Epithelial cell of esophagus (primary cell): ENCODE measurements at regions not wholly inside any gene's neighbourhood (a gene's known extent, or its start where the extent isn't known, plus 50 kb on each side); places are given as distances from the start of the nearest gene placed in this dataset.

Source experiments
- DNase-seq: peaks from one replicate; pipeline ENCODE4 v3.0.0; 2010; ENCODE audit warnings: low read depth
- H3K4me3 ChIP-seq: 2 replicates; pipeline ENCODE4 v1.5.1; 2011; ENCODE audit warnings: mild to moderate bottlenecking, low read length, control low read depth
- TF ChIP-seq, protein P1 (sequence below): IDR thresholded peaks from 2 replicates; pipeline ENCODE4 v1.5.1; 2011; ENCODE audit warnings: low read depth, mild to moderate bottlenecking, low read length, control low read depth, inconsistent platforms; ENCODE audit not compliant: insufficient read depth; ENCODE audit errors: missing control alignments

DNA sequence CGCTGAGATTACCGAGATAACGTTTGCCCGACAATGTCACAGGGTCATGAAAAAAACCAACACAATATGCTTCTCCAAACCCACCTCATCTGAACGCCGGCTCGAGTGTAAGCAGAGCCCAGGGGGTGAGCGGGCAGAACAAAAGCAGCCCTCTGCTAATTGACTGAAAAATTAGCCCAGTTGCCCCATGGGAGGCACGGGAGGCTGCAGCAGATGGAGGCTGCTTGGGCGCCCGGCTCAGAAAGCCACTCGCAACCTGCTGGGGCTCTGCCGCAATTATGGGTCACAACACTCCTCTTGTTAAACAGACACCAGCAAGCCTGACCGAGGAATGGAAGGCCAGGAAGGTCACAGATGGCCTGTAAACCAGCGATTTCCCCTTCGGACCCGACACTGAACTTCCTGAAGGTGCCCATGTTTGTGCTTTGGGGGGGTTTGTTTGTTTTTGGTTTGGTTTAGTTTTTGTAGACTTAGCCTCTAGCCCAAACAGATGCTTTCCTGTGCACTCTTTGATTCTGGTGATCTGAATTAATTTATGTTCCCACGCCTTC lies 104.6 kb upstream of the IRX1 start:
- TF ChIP-seq, protein P1, sequence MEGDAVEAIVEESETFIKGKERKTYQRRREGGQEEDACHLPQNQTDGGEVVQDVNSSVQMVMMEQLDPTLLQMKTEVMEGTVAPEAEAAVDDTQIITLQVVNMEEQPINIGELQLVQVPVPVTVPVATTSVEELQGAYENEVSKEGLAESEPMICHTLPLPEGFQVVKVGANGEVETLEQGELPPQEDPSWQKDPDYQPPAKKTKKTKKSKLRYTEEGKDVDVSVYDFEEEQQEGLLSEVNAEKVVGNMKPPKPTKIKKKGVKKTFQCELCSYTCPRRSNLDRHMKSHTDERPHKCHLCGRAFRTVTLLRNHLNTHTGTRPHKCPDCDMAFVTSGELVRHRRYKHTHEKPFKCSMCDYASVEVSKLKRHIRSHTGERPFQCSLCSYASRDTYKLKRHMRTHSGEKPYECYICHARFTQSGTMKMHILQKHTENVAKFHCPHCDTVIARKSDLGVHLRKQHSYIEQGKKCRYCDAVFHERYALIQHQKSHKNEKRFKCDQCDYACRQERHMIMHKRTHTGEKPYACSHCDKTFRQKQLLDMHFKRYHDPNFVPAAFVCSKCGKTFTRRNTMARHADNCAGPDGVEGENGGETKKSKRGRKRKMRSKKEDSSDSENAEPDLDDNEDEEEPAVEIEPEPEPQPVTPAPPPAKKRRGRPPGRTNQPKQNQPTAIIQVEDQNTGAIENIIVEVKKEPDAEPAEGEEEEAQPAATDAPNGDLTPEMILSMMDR = no peak
- DNase-seq = no peak
- H3K4me3 ChIP-seq = no peak overlapping the region

DNA sequence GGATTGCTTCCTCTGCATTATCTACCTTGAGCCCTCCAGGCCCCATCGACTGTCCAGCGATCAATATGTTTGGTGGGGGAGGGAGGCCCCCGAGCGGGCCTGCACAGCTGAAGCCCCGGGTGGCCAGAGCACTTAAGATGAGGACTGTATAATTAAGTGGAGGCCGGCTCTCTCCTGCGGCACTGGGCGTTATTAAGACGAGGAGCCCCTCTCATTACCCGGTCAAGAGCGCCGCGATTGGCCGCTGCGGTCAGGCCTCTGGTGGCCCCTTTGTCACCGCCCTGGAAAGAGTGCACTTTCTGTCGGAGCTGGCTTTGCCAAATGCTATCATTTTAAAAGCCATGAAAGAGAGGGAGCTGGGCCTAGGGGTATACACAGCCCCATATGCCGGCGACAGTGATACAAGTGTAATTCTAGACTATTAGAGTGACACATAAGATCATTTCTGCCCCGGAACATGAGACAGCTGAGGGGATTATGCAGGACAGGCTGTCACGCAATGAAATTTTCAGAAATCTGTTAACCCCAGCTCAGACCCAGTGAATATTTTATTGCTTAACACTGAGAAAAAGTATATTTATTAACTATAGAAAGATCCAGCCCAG lies 106.3 kb upstream of the IRX1 start:
- TF ChIP-seq, protein P1 = no peak
- no peak overlapping the region for H3K4me3 ChIP-seq
- no peak for DNase-seq

DNA sequence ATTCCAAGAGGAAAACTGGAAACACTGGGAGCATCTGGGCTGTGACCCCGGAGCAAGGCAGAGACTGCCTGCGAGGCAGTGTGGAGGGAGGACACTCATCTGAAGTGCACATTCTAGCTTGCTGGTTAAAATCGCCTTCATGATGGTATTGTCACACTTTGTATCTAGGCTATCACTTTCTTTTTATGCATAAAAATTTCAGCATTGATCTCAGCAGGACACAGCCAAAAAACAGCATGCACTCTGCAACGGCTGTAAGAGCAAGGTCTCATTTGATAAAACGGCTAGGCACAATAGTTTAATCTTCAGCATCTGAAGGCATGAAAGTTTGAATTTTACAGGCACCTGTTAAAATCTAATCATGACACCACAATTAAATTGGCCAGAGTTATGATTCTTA lies 110.8 kb upstream of the IRX1 start:
- TF ChIP-seq, protein P1 = no peak
- no peak overlapping the region for H3K4me3 ChIP-seq
- DNase-seq = no peak

DNA sequence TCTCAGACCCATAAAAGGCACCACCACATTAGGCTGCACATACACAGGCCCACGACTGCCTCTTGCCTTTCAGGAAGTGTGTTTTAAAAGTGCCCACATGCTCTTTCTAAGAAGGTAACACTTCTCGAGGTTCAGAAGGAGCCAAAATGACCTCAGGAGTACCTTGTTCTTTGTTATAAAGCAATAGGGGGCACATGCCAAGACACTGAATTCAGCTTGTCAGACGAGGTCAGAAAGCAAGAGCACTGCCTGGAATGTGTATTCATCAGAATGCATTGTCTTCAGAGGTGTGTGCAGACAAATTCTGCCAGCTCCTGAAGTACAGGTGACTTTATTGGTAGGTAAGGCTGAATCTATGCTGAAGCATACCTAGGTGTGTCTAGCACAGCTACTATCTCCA lies 114.5 kb upstream of the IRX1 start:
- TF ChIP-seq, protein P1 = no peak
- no peak overlapping the region for H3K4me3 ChIP-seq
- DNase-seq = no peak

DNA sequence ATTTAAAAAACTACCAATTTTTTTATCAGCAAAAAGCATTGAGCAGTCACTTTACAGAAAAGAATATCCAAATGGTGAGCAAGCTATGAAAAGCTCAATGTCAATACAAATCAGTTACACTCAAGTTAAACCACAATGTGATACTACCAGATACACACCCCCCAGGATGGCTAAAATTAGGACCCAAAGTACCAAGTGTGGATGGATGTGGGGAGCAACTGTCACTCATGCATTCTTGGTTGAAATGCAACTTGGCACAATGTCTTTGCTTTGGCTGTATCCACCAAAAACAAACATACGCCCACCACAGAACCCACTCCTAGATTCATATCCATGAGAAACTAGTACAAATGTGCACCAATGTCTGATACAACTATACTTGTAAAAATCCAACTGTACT lies 120.0 kb upstream of the IRX1 start:
- no peak for DNase-seq
- TF ChIP-seq, protein P1 = no peak

DNA sequence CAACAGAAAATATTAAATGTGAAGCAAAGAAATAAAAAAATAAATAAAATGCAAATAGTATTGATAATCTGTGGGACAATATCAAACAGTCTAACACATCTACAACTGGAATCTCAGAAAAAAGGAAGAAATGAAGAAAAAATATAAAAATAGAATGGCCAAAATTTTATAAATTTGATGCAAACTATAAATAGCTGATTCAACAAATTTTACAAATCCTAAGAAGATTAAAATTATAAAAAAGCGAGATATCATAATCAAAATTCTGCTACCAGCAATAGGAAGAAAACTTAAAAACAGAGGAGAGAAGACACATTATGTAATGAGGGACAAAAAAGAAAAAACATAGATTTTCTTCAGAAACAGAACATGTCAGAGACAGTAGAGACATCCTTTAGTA lies 129.2 kb upstream of the IRX1 start:
- no peak for DNase-seq
- TF ChIP-seq, protein P1 = no peak
- no peak overlapping the region for H3K4me3 ChIP-seq

More for the DNA sequence above, 120.0 kb upstream of the IRX1 start:
- no peak overlapping the region for H3K4me3 ChIP-seq

DNA sequence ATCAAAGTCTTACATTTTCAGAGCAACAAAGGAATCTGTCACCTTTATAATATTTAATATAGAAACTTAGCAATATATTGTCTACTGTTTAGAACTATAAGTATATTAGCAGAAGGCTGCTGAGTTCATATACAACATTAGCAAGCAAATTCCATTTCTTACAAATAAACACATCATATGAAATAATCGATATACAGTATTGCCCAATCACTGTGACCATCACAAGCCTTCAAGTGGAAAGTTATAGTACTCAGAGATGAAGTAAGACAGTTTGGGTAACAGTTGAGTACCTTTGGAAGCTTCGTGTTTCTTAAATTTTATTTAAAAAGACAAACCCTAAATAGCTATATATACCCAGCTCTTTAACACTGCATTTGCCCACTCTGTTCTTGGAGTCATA lies 135.2 kb upstream of the IRX1 start:
- TF ChIP-seq, protein P1 = no peak
- no peak overlapping the region for H3K4me3 ChIP-seq
- no peak for DNase-seq
